Mammary epithelial cell (primary cell): ENCODE measurements at regions not wholly inside any gene's neighbourhood (a gene's known extent, or its start where the extent isn't known, plus 50 kb on each side); places are given as distances from the start of the nearest gene placed in this dataset.

Experiments used
- CTCF ChIP-seq, 2 donors: IDR thresholded peaks in 1 of 2; conservative IDR thresholded peaks in 1 of 2; 2 replicates each; pipeline ENCODE4 v1.5.1; 2011 to 2012; ENCODE audit warnings: inconsistent platforms in 2 of 2, low read length in 2 of 2, mild to moderate bottlenecking in 2 of 2, control low read depth in 1 of 2, low read depth in 1 of 2; ENCODE audit not compliant: insufficient read depth in 1 of 2; ENCODE audit errors: extremely low read depth in 1 of 2
- EZH2 ChIP-seq: IDR thresholded peaks from 2 replicates; pipeline ENCODE4 v1.6.1; 2012; ENCODE audit warnings: low read length, inconsistent platforms, borderline replicate concordance

- no peak for TF ChIP-seq CTCF (conservative IDR thresholded peaks at IDR 0.05 in 1 of 2, IDR thresholded peaks at IDR 0.05 in 1 of 2; ENCODE audit: extremely low read depth in 1 of 2, insufficient read depth in 1 of 2, low read depth in 1 of 2, low read length in 2 of 2)
- TF ChIP-seq EZH2: no peak
Measured at GRCh38 chr2:147782141-147782930, 62.5 kb upstream of the ACVR2A start.
